ENCODE measurements at regions not wholly inside any gene's neighbourhood (a gene's known extent, or its start where the extent isn't known, plus 50 kb on each side); places are given as distances from the start of the nearest gene placed in this dataset.

DNA sequence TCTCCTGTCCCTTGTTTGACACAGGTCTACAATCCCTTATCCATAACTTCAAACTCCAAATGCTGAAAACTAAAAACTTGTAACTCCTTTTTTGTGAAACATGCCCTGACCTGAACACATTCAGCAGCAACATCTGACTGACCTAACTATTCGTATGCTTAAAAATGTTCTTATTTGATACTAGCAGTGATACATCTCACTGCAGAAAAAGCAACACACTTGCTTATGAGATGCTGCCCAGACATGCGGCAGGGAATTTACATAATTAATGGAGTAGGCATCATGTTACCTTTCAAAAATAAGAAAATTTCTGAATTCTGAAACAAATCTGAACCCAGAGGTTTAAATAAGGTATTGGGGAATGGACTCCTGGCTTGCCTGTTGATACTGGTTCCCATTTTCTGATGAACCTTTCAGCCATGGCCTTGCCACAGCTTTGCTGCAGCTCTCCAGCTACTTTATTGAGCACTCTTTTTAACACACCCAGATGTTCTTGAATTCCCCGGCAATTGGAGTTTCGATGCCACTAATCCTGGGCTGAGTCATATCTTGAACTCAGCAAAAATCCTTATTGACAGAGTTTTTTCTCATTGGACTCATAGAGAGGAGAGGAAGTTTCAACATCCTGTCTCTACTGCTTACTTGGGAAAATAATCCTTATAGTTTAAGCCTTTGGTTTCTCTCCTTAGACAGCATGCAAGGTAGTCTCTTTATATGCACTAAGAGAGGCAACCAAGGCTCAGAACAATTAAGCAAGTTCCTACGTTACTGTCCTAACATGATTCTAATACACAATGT, 296.6 kb upstream of the LMCD1 start:
- ATAC-seq = peak; percentile 89

DNA sequence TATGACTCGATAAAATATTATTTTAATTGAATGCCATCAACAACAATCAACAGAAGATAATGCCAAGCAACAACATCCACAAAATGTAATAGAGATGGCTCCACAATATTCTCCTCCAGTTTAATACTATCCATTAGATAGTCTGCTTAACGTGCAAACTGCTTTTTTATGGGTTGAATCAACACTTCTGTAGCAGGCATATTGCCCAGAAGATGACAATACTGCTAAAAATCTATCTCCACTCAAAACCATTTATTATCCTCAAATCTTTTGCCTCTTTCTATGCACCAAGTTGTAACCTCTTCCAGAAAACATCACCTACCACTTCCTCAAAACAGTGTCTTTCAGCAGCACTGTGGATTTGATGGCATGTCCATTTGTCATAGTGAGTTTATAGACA, 295.7 kb upstream of the LMCD1 start:
- ATAC-seq = no peak

DNA sequence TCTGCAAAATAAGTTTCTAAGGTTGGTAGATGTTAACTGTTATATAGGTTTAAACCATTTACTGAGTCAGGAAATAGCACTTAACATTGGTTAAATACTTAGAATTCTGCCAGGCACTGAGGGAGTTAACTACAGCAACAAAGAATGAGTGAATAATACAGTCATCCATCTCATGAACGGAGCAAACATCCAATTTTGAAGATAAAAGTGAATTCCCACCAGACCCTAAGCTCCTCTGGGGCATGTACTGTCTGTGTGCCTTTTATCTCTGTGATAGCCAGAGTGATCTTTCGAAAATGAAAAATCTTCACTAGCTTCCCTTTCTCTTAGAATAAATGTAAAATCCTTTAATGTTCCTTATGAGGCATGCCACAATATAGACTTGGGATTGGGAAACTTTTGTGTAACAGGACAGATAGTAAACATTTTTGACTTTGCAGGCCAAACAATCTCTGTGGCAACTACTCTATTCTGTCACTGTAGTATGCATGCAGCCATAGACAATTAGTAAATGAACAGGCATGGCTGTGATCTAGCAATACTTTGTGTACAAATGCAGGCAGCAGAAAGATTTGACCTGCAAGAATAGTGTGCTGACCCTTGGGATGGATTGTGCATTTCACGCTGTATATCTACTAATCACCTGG, 294.5 kb upstream of the LMCD1 start:
- ATAC-seq = no peak

DNA sequence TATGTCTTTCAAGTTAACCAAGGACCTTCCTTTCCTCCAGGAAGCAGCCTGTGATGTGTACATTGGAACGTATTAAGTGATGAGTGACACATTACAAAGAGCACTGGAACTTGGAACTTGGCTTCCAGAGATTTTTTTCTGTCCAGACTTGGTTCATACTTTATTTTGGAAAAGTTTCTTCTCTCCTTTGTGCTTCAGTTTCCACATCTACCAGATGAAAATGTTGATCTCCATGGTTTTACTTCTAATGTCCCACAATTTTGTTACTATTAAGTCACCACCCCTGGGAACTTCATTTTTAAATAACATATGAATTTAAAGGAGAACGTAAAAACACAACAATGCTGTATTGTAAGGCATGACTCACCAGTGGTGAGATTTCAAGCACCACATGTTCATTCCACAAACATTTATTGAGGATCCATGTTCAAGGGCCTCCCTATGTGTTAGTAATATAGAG, 290.7 kb upstream of the LMCD1 start:
- no peak for ATAC-seq

DNA sequence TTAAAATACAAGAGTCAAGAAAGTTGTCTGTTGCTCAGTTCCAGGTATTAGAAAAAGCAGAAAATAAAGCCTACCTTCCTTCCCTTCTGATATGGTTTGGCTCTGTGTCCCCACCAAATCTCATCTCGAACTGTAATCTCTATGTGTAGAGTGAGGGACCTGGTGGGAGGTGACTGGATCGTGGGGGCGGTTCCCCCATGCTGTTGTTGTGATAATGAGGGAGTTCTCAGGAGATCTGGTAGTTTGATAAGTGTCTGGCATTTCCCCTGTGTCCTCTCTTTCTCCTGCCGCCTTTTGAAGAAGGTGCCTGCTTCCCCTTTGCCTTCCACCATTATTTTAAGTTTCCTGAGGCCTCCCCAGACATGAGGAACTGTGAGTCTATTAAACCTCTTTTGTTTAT, 288.8 kb upstream of the LMCD1 start:
- no peak for ATAC-seq

DNA sequence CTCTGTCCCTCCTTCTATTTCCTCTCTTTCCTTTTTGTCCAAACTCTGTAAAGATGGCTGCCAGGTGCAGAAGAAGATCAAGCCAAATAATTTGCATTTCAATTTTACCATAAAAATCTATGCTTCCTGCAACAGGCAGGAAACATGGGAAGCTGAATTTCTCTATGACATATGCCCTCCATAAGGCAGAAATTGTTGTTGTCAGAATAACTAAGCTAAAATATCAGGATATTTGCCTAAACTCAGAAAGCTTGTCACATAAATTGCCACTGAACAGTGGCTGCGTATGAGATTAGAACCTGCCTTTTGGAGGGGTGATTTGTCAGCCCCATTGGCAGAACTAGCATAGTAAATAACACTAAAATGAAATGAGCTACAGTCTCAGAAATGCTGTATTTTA, 288.3 kb upstream of the LMCD1 start:
- ATAC-seq = no peak

DNA sequence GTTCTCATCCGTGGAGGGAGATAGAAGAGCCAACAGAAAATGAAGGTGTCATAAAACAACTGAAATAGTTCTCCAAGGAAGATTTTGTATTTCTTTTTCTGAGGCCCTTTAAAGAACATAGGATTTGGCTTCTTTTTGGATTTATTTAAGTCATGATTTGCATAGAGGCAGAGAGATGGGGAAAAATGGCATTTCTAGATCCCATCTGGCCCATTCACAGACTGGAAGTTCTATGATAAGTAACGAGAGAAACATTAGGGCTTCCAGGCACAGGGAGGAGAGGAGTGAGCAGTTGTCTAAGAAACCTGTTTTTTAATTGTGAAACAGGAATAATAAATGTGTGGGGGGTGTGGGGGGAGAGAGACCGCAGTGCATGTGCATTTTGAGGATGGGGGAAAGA, 285.8 kb upstream of the LMCD1 start:
- ATAC-seq = no peak

DNA sequence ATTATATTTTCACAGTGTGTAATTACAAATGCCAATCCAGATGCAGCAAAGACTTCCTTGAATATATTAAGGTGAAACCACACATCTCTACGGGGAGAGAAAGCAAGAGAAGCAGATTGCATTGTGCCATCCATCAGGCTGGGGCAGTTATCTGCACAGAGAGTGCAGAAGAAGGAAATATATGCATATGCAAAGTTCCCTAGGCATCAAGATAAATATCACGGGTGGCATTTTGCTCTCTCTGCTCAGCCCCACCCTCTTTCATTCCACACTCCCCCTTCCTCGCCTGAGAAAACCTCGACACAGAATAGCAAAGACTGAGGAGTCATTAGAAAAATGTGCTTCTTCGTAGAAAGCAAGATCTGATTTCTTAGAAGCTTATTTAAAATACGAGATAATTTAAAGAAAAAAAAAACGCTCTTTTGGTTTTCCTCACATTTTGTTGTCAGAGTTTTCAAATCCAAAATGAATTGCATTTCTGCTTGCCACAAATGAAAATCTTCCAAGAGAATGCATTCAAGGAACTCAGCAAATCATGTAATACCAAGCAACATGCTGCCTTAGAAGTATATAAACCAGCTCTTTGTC, 283.2 kb upstream of the LMCD1 start:
- ATAC-seq = no peak

DNA sequence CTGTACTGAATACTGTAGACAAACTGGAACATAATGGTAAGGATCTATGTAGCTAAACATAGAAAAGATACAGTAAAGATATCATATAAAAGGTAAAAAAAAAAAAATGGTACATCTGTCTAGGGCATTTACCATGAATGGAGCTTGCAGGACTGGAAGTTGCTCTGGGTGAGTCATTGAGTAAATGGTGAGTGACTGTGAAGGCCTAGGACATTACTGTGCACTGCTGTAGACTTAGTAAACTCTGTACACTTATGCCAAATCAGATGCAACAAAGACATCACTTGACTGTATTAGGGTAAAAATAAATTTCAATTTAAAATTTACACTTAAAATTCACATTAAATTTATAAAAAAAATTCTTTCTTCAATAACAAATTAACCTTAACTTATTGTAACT, 281.3 kb upstream of the LMCD1 start:
- ATAC-seq = no peak

DNA sequence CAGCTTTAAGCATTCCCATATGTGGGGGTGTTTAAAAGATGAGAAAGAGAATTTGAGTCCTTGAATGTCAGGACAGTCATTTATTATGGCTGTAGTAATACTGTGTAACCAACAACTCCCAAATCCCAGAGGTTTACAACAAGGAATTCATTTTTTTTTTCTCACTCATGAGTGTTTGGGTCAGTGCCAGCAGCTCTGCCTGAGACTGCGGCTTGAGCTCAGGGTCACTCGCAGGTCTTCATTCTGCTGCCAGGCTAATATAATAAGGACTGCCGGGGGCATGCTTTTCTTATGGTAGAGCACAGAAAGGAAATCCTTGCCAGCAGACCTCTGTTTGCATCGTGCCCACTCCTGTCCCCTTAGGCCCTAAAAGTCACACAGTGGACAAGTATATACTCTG, 277.9 kb upstream of the LMCD1 start:
- no peak for ATAC-seq

DNA sequence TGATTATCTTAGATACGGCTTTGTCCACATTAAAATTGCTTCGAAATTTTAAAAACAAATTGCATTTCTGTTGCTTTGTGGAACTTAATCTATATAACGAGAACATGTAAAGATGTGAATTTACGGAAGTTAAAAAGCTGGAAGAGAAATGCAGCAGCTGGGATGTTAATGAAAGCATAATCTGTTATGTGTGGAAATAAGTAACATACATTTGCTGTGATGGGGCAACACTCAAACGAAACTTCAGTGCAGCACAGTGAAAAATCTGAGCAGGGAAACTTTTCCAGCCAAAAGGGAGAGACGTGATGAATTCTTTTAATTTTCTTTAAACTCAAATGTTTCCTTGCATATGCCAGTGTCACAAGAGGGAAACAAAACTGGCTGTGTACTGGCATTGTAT, 276.7 kb upstream of the LMCD1 start:
- ATAC-seq = no peak

DNA sequence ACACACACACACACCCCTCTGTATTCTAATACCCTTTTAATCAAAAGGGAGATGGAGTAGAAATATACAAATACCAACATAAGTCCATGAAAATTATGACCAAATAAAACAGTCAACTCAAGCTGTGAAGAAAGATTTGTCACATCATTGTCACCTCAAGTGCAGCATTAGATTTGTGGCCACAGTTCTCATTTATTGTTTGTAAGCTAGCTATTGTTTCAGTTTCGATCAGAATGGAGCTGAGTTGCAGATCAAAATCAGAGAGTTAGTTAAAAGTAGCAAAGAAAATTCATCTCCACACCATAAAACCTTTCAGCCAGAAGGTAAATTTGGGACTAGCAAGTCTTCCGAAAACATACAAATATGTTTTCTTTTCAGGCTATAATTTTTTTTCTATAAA, 267.7 kb upstream of the LMCD1 start:
- no peak for ATAC-seq

DNA sequence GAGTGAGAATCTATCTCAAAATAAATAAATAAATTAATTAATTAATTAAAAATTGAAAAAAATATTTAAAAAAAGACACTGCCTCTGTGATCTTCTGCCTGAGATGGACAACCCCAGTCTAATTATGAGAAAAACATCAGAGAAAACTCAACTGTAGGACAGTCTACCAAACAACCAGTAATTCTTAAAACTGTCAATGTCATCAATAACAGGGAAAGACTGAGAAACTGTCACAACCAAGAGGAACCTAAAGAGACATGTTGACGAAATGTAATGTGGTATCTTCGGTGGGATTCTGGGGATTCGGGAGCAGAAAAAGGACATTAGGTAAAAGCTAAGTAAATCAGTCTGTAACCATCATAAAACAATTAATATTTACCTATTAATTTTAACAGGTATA, 265.4 kb upstream of the LMCD1 start:
- no peak for ATAC-seq

DNA sequence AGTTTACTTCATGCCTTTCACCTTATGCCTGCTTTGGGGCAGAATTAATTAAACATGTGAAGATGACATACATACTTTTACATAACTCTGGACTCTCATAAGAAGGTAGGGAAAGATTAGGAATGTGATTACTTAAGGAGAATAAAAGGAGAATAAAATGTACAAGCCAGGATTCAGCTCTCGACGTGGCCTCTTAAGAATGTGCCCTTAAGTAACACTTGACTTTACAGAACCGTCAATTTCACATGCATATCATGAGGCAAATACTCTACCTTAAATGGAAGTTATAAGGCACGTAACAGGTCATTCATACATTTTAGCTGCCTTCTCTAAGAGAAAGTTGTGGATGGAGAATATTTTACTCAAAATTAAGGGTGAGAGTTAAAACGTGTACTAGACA, 263.7 kb upstream of the LMCD1 start:
- ATAC-seq = no peak

DNA sequence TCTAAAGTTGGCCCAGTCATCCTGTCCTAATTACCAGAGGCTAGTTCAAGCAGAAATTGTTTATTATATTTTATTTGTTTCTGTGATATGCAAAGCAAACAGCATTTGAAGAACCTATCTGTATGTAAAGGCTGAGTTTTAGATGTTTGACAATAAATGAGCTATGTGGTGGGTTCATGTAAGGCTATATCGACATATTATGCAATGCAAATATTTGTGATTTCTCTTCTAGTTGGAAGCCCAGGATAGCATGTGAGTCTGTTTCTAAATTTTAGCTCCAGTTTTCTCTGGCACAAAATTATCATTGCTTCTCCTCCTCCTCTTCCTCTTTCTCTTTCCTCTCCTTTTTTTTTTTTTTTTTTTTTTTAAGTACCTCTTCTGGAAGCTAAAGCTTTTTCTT, 263.2 kb upstream of the LMCD1 start:
- ATAC-seq = no peak

DNA sequence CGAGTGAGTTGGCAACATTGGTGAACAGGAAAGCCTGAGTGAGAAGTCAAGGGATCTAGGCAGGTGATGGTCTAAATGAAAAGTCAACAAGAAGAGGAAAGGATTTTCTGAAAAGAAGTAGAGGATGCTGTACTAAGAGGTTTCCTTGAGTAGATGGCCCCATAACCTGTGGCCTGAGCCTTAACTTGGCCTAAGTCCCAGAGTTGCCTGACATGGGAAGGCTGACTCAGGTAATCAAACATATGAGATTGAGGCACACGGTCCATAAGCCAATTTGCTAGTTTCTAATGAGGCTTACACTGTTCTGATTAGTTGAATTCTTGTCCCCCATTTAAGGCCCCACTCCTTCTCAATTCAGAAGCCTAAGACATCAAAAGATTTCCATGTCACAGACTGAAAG, 262.5 kb upstream of the LMCD1 start:
- ATAC-seq = no peak

DNA sequence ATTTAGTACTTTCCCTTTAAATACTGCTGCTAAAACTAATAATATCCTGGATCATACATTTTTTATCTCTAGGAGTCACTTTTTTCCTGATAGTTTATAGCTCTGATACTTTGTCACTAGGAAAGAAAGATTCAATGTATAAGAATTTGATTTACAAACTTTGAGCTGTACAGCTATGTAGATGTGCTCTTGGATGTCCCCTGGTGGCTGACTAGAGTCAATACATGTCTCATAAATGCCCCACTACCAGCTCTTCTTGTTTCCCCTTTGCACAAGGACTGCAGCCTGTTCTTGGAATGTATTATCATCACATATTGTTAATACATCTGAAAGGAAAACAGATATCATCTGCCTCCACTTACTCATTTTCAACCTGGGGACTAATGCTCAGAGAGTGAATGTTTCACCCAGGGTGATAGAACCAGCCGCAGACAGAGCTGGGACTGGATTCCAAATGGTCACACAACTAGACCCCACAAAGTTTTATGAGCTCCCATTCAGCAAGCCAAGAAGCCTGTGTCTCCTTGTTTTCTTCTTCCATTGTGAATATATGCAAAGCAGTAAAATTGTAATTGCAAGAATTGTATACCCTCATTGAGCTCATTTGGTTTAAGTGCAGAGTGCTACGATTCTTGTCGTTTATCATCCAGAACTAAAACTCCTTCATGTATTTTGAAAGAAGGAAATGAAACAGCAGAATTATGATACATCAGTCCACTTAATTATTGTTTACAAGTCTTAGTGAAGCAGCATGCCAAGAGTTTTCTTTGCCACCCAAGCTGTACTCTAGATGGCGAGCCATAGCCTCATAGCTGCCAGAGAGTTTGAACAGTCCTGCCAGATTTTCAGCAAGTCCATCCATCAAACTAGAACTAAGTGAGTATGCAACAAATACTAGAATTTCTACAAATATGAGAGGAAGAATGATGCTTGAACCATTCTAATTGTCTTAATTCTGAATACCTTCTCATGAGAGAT, 261.6 kb upstream of the LMCD1 start:
- peak; percentile 77 for ATAC-seq

DNA sequence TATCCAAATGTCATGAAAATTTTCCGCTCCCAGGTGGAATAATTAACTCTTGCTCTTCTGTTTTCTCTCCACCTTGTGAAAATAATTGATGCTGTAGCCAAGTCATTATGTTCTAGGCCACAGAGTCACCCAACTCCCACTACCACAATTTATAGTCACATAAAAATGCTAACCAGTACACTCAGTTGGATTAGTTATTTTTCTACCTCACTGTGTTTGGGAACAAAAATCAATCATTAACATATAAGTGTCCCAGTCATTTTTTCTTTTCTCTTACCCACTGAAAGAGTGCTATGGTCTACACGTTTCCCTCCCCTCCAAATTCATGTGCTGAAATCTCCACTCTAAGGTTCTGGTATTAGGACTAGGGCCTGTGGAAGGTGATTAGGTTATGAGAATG, 255.6 kb upstream of the LMCD1 start:
- no peak for ATAC-seq

DNA sequence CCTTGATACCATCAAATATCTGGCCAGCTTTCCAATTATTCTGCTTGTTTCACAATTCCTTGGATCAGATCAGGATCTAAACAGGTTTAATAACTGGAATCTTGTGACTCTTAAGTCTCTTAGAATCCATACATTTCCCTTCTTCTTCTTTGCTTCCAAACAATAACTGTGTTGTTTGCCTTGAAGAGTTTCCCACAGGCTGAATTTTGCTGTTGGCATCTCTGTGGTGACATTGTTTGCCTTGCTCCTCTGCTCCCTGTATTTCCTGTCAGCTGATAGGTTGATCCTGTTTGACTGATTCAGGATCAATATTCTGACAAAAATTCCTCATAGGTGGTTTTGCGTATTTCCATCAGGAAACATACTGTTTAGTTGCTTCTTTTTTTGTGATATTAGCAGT, 248.4 kb upstream of the LMCD1 start:
- ATAC-seq = no peak

DNA sequence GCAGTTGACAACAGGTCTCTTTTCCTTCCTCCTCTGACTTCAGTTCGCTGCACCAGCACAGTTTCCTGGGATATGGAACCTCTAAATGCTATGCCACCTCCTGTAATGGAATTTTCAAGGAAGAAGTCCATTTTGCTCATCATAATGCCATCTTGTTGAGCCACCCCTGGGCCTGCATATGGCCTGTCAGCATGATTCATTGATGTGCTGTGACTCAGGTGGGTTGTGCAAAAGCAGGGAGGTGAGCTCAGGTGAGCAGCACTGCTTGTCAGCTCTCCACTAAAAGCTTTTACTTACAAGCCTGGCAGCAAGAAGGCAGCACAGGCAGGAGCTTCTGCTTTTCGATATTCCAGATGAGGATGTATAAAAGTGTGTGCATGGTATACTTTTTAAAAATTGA, 247.1 kb upstream of the LMCD1 start:
- ATAC-seq = peak; percentile 98

DNA sequence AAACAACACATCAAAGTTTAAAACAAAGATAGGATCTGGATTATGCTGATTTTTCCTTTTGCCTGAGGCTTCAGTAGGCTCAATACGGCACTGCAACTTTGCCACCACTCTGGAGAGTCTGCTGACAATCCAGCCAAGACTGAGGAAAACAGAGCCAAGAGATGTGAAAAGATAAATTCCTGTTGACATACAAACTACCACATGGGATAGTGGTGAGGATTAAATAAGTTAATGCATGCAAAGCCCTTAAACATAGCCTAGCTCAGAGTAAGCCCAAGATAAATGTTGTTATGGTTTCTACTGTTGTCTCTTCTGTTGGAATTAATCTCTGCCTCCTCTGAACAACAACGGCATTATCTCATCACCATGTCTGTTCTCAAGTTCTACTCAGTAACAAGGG, 245.9 kb upstream of the LMCD1 start:
- ATAC-seq = no peak

DNA sequence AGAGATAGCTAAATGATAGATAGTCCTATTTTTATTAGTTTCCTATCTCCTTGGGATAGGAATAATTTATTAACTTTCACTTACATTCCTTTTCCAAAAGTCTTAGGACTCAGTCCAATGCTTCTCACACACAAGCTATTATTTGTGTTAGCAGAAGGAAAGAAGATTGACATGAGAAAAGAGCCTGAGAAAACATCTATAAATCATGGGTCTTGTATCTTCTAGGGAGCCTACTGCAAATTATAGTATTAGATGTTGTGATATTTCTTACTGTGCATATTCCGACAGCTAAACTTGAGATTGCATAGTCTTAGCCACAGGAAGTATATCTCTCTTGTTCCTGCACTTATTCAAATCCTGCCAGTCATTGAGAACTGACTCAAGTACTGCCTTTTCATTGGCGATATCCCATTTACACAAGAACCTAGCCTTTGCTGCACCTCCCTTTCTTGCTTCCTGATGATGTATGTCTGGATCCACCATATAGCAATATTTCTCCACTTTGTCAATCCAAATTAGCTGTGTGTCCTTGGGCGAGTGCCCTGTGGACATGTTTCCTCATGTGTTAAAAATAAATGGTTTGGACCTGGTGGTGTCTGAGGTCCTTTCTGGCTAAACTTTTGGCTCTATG, 245.1 kb upstream of the LMCD1 start:
- no peak for ATAC-seq

Data from esophagus mucosa (tissue), 1 donor.